ENCODE measurements at regions not wholly inside any gene's neighbourhood (a gene's known extent, or its start where the extent isn't known, plus 50 kb on each side); places are given as distances from the start of the nearest gene placed in this dataset.
"Not testable (repeated sequence)": the region's sequence is repeated elsewhere in the genome, so short reads cannot be mapped to it uniquely, and the experiment has no call there.

GRCh38 chr1:191687721-191688120 is 470.5 kb upstream of the RGS18 start:
- Mint-ChIP-seq H3K4me1 (no peaks in the 10 kb centered on the region), H3K36me3 (no peaks in the 10 kb centered on the region), H3K9me3 (no peaks in the 10 kb centered on the region), H3K4me3 (no peak overlapping the region), H3K27me3 (no peaks in the 10 kb centered on the region), H3K27ac (no peak overlapping the region)
- no peak for ATAC-seq

GRCh38 chr1:191690931-191691330 is 467.3 kb upstream of the RGS18 start:
- Mint-ChIP-seq H3K36me3 (no peaks in the 10 kb centered on the region), H3K4me3 (no peak overlapping the region), H3K27me3 (no peaks in the 10 kb centered on the region), H3K27ac (no peak overlapping the region), H3K4me1 (no peaks in the 10 kb centered on the region), H3K9me3 (peaks cover 3% of the 10 kb centered on the region)
- ATAC-seq: no peak

- Mint-ChIP-seq H3K27ac (no peak overlapping the region), H3K27me3 (no peaks in the 10 kb centered on the region), H3K4me1 (no peaks in the 10 kb centered on the region), H3K9me3 (peaks cover 3% of the 10 kb centered on the region), H3K4me3 (no peak overlapping the region), H3K36me3 (no peaks in the 10 kb centered on the region)
- ATAC-seq: no peak
These were observed 464.5 kb upstream of the RGS18 start for GRCh38 chr1:191693797-191694196.

GRCh38 chr1:191695865-191696264 is 462.4 kb upstream of the RGS18 start:
- Mint-ChIP-seq H3K4me1 (no peaks in the 10 kb centered on the region), H3K36me3 (no peaks in the 10 kb centered on the region), H3K4me3 (no peak overlapping the region), H3K9me3 (peaks cover 3% of the 10 kb centered on the region), H3K27ac (no peak overlapping the region), H3K27me3 (no peaks in the 10 kb centered on the region)
- no peak for ATAC-seq

GRCh38 chr1:191696354-191696753 is 461.9 kb upstream of the RGS18 start:
- peaks cover 5% of the 10 kb centered on the region for H3K9me3 Mint-ChIP-seq
- H3K36me3 Mint-ChIP-seq: no peaks in the 10 kb centered on the region
- no peaks in the 10 kb centered on the region for H3K27me3 Mint-ChIP-seq
- no peak overlapping the region for H3K27ac Mint-ChIP-seq
- H3K4me1 Mint-ChIP-seq: no peaks in the 10 kb centered on the region
- ATAC-seq: no peak
- H3K4me3 Mint-ChIP-seq: no peak overlapping the region

GRCh38 chr1:191697556-191697955 is 460.7 kb upstream of the RGS18 start:
- no peaks in the 10 kb centered on the region for H3K4me1 Mint-ChIP-seq
- H3K9me3 Mint-ChIP-seq: peaks cover 7% of the 10 kb centered on the region
- no peaks in the 10 kb centered on the region for H3K27me3 Mint-ChIP-seq
- ATAC-seq: no peak
- no peak overlapping the region for H3K4me3 Mint-ChIP-seq
- no peaks in the 10 kb centered on the region for H3K36me3 Mint-ChIP-seq
- no peak overlapping the region for H3K27ac Mint-ChIP-seq

DNA sequence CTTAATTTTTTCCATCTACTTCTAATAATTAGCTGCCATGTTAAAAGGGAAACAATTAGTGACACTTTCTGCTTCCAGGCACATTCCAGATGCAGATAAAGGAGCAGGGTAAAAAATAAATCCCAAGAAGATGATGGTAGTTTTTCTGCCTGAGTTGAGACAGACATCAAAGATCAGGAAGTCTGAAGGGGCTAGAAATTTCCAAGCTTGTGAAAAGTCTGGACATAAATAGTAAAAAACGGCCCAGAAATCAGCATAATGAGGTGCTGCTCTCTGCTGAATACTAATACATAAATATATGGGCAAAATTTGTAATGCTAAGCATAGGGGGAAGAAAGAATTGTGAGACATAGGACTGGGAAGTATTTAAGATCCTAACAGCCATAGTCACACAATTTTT is 460.0 kb upstream of the RGS18 start:
- ATAC-seq: no peak
- Mint-ChIP-seq H3K27me3 (no peaks in the 10 kb centered on the region), H3K27ac (no peak overlapping the region), H3K9me3 (peaks cover 3% of the 10 kb centered on the region), H3K4me3 (no peak overlapping the region), H3K4me1 (no peaks in the 10 kb centered on the region), H3K36me3 (no peaks in the 10 kb centered on the region)

GRCh38 chr1:191699343-191699742 is 458.9 kb upstream of the RGS18 start:
- Mint-ChIP-seq H3K36me3 (no peaks in the 10 kb centered on the region), H3K4me3 (no peak overlapping the region), H3K9me3 (peaks cover 3% of the 10 kb centered on the region), H3K27ac (no peak overlapping the region), H3K27me3 (no peaks in the 10 kb centered on the region), H3K4me1 (no peaks in the 10 kb centered on the region)
- no peak for ATAC-seq

DNA sequence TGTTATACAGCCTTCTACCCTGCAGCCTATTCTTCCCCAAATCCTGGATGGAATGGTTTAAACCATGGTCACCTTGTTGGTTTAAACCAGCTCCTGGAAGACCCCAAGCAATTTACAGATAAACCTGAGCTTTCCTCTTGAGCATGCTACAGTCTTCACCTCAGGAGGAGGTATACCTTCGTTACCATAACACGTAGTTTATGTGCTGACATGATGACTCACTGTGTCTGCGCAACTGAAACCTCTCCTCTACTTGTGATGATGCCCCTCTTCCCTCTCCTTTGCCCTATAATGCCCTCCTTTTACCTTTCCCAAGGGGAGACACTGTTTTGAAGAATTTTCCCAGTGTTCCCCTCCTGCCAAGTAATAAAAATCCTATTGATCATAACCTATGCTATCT is 457.3 kb upstream of the RGS18 start:
- no peak overlapping the region for H3K4me3 Mint-ChIP-seq
- no peaks in the 10 kb centered on the region for H3K4me1 Mint-ChIP-seq
- H3K36me3 Mint-ChIP-seq: no peaks in the 10 kb centered on the region
- no peak for ATAC-seq
- no peaks in the 10 kb centered on the region for H3K27me3 Mint-ChIP-seq
- peaks cover 3% of the 10 kb centered on the region for H3K9me3 Mint-ChIP-seq
- no peak overlapping the region for H3K27ac Mint-ChIP-seq

DNA sequence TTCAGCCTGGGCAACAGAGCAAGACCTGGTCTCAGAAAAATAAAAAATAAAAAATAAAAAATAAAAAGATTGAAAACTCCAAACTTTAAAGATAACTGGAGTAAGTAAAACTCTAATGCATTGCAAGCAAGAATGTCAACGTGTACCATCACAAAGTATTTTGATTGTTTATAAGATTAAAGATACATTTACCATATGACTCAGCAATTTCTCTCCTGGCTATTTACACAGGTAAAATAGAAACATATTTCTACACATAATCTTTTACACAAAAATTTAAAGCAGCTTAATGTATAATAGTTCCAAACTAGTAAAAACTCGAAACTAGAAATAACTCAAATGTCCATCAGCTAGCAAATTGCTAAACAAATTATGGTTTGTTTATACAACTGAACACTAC is 456.1 kb upstream of the RGS18 start:
- peaks cover 3% of the 10 kb centered on the region for H3K9me3 Mint-ChIP-seq
- ATAC-seq: no peak
- H3K27ac Mint-ChIP-seq: no peak overlapping the region
- no peaks in the 10 kb centered on the region for H3K36me3 Mint-ChIP-seq
- no peaks in the 10 kb centered on the region for H3K4me1 Mint-ChIP-seq
- H3K27me3 Mint-ChIP-seq: no peaks in the 10 kb centered on the region
- no peak overlapping the region for H3K4me3 Mint-ChIP-seq

GRCh38 chr1:191707288-191707687 is 451.0 kb upstream of the RGS18 start:
- no peak overlapping the region for H3K4me3 Mint-ChIP-seq
- H3K27me3 Mint-ChIP-seq: no peaks in the 10 kb centered on the region
- no peaks in the 10 kb centered on the region for H3K9me3 Mint-ChIP-seq

GRCh38 chr1:191709215-191709614 is 449.0 kb upstream of the RGS18 start:
- H3K27ac Mint-ChIP-seq: no peak overlapping the region
- H3K4me1 Mint-ChIP-seq: no peaks in the 10 kb centered on the region
- peaks cover 3% of the 10 kb centered on the region for H3K9me3 Mint-ChIP-seq
- ATAC-seq: no peak
- no peaks in the 10 kb centered on the region for H3K27me3 Mint-ChIP-seq
- H3K36me3 Mint-ChIP-seq: no peaks in the 10 kb centered on the region
- H3K4me3 Mint-ChIP-seq: no peak overlapping the region

More at GRCh38 chr1:191707288-191707687, 451.0 kb upstream of the RGS18 start:
- Mint-ChIP-seq H3K36me3 (no peaks in the 10 kb centered on the region), H3K27ac (no peak overlapping the region), H3K4me1 (no peaks in the 10 kb centered on the region)
- no peak for ATAC-seq

DNA sequence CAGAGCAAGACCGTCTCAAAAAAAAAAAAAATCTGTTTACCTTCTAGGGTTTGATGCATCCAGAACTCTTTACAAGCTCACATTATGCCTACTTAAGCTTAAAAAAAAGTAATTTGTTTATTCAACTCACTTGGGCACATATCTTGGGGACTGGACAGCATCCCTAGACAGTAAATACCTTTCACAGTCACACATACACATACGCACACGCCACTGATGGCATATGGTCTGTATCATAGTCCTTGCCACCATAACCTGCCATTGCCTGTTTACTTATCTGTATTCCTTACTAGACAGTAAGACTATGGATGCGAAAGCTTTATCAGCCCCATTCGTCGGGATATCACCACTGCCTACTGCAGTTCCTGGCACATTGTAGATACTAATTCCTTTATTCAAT is 446.3 kb upstream of the RGS18 start:
- H3K9me3 Mint-ChIP-seq: peaks cover 3% of the 10 kb centered on the region
- no peaks in the 10 kb centered on the region for H3K4me1 Mint-ChIP-seq
- no peaks in the 10 kb centered on the region for H3K36me3 Mint-ChIP-seq
- no peak overlapping the region for H3K4me3 Mint-ChIP-seq
- H3K27ac Mint-ChIP-seq: no peak overlapping the region
- no peaks in the 10 kb centered on the region for H3K27me3 Mint-ChIP-seq
- ATAC-seq: peak; percentile 27

DNA sequence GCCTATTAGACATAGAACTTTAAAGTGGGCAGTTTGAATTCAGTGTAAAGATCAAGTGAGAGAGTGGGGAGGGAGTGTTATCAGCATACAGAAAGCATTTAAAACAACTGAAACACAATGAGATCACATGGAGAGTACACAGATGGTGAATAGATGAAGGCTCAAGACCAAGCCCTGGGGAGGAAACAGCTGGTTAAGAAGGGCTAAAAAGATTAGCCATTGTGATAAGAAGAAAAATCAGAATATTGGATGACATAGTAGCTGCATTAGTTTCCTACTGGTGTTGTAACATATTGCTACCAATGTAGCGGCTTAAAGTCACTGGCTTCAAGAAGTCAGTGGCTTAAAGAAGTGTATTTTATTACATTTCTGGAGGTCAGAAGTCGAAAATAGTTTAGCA is 443.4 kb upstream of the RGS18 start:
- peaks cover 3% of the 10 kb centered on the region for H3K9me3 Mint-ChIP-seq
- no peaks in the 10 kb centered on the region for H3K27me3 Mint-ChIP-seq
- no peak for ATAC-seq
- no peak overlapping the region for H3K4me3 Mint-ChIP-seq
- H3K36me3 Mint-ChIP-seq: no peaks in the 10 kb centered on the region
- H3K27ac Mint-ChIP-seq: no peak overlapping the region
- H3K4me1 Mint-ChIP-seq: no peaks in the 10 kb centered on the region

GRCh38 chr1:191729742-191730141 is 428.5 kb upstream of the RGS18 start:
- Mint-ChIP-seq H3K9me3 (peaks cover 7% of the 10 kb centered on the region), H3K27me3 (no peaks in the 10 kb centered on the region), H3K27ac (no peak overlapping the region), H3K4me1 (no peaks in the 10 kb centered on the region), H3K4me3 (no peak overlapping the region), H3K36me3 (no peaks in the 10 kb centered on the region)
- no peak for ATAC-seq

DNA sequence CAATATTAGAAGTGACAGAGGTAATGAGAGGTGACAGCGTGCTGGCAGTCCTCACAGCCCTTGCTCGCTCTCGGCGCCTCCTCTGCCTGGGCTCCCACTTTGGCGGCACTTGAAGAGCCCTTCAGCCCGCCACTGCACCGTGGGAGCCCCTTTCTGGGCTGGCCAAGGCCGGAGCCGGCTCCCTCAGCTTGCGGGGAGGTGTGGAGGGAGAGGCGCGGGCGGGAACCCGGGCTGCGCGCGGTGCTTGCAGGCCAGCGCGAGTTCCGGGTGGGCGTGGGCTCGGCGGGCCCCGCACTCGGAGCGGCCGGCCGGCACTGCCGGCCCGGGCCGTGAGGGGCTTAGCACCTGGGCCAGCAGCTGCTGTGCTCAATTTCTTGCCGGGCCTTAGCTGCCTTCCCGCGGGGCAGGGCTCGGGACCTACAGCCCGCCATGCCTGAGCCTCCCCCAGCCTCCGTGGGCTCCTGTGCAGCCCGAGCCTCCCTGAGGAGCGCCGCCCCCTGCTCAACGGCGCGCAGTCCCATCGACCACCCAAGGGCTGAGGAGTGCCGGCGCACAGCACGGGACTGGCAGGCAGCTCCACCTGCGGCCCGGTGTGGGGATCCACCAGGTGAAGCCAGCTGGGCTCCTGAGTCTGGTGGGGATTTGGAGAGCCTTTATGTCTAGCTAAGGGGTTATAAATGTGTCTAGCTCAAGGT is 426.5 kb upstream of the RGS18 start:
- not testable (repeated sequence) for H3K4me3 Mint-ChIP-seq, H3K27ac Mint-ChIP-seq, ATAC-seq

DNA sequence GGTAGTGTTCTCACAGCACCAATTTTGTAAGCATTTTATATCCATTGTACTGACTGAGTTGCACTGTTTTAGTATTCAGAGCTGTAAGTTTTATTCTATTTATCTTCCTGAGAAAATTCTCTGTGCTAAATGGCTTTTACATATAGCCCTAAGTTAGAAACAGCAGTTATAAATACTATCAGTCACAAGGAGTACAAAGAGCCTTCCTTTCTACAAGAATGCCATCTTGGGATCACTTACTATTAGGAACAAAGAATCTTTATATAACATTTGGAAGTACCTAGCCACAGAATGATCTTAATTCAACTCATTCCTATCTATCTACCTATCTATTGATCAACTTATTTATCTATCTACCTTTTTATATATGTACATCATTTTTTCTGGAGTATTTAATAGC is 423.9 kb upstream of the RGS18 start:
- no peak overlapping the region for H3K4me3 Mint-ChIP-seq
- no peak for ATAC-seq

More for the DNA sequence above, 426.5 kb upstream of the RGS18 start:
- H3K9me3 Mint-ChIP-seq, H3K27me3 Mint-ChIP-seq, H3K4me1 Mint-ChIP-seq, H3K36me3 Mint-ChIP-seq: not testable (repeated sequence)

More for the DNA sequence above, 423.9 kb upstream of the RGS18 start:
- H3K27ac Mint-ChIP-seq: no peak overlapping the region
- H3K27me3 Mint-ChIP-seq: no peaks in the 10 kb centered on the region
- no peaks in the 10 kb centered on the region for H3K4me1 Mint-ChIP-seq
- H3K36me3 Mint-ChIP-seq: no peaks in the 10 kb centered on the region
- H3K9me3 Mint-ChIP-seq: peaks cover 7% of the 10 kb centered on the region

Data from stimulated activated memory B cell treated with anti-CD40 and anti-IgM and Interleukin-4, amounts not matched to agents 10 μg/mL and 1 μg/mL and 100 μg/mL, for 72 hours (primary cell).